ENCODE measurements at regions not wholly inside any gene's neighbourhood (a gene's known extent, or its start where the extent isn't known, plus 50 kb on each side); places are given as distances from the start of the nearest gene placed in this dataset.

- Histone ChIP-seq H3K4me3 (no peak overlapping the region), H2AFZ (no peak overlapping the region), H3K9me2 (ENCODE audit: insufficient read depth) (no peaks in the 10 kb centered on the region), H3K36me3 (ENCODE audit: low read depth) (no peaks in the 10 kb centered on the region), H4K20me1 (ENCODE audit: insufficient read depth) (no peaks in the 10 kb centered on the region), H3K79me2 (ENCODE audit: insufficient read depth) (no peaks in the 10 kb centered on the region), H3K27me3 (replicated peaks; ENCODE audit: insufficient read depth) (peaks cover 21% of the 10 kb centered on the region), H3K27ac (no peak overlapping the region), H3K4me1 (ENCODE audit: insufficient read depth) (no peaks in the 10 kb centered on the region), H3K9me3 (ENCODE audit: low read depth) (no peaks in the 10 kb centered on the region), H3K9ac (no peak overlapping the region), H3K4me2 (ENCODE audit: unreplicated experiment) (no peak overlapping the region), H3F3A (ENCODE audit: insufficient read depth) (no peaks in the 10 kb centered on the region)
- no peak for TF ChIP-seq EZH2phosphoT487 (IDR thresholded peaks at IDR 0.05; ENCODE audit: insufficient read depth, low read depth)
- TF ChIP-seq EZH2 (IDR thresholded peaks at IDR 0.05; ENCODE audit: insufficient read depth, poor library complexity, severe bottlenecking): no peak
- 50 to 53% methylated on average over 6 of the region's 6 CpGs for WGBS, 2 experiments (ENCODE audit: low coverage in 1 of 2, low lambda C conversion rate in 2 of 2, missing lambda C conversion rate in 2 of 2)
- no peak for DNase-seq
- in situ Hi-C loops (cut with MboI): no loop called here
Observed at GRCh38 chr2:88281302-88282217, 111.4 kb downstream of the THNSL2 start.

GRCh38 chr2:88269836-88270235 is 99.7 kb downstream of the THNSL2 start:
- no peaks in the 10 kb centered on the region for H3K36me3 ChIP-seq (ENCODE audit: low read depth)
- no peak overlapping the region for H3K9ac ChIP-seq
- in situ Hi-C loops (cut with MboI): no loop called here
- H2AFZ ChIP-seq: no peak overlapping the region
- no peaks in the 10 kb centered on the region for H4K20me1 ChIP-seq (ENCODE audit: insufficient read depth)
- H3K9me2 ChIP-seq (ENCODE audit: insufficient read depth): no peaks in the 10 kb centered on the region
- H3F3A ChIP-seq (ENCODE audit: insufficient read depth): no peaks in the 10 kb centered on the region
- H3K4me2 ChIP-seq (ENCODE audit: unreplicated experiment): no peak overlapping the region
- no peak for DNase-seq
- 0 out of 2 replicates have a peak, but pooled peaks cover 5% of the 10 kb centered on the region for H3K4me1 ChIP-seq (ENCODE audit: insufficient read depth)
- TF ChIP-seq EZH2 (IDR thresholded peaks at IDR 0.05; ENCODE audit: insufficient read depth, poor library complexity, severe bottlenecking): no peak
- TF ChIP-seq EZH2phosphoT487 (IDR thresholded peaks at IDR 0.05; ENCODE audit: insufficient read depth, low read depth): no peak
- H3K4me3 ChIP-seq: no peak overlapping the region
- H3K27ac ChIP-seq: no peak overlapping the region
- WGBS, 2 experiments (ENCODE audit: low coverage in 1 of 2, low lambda C conversion rate in 2 of 2, missing lambda C conversion rate in 2 of 2): 43 to 51% methylated on average over 5 of the region's 5 CpGs
- no peaks in the 10 kb centered on the region for H3K27me3 ChIP-seq (replicated peaks; ENCODE audit: insufficient read depth)
- no peaks in the 10 kb centered on the region for H3K79me2 ChIP-seq (ENCODE audit: insufficient read depth)
- H3K9me3 ChIP-seq (ENCODE audit: low read depth): no peaks in the 10 kb centered on the region

- no peaks in the 10 kb centered on the region for H3K9me2 ChIP-seq (ENCODE audit: insufficient read depth)
- no peaks in the 10 kb centered on the region; the same call in 1 of the 2 replicates for H3K27me3 ChIP-seq (replicated peaks; ENCODE audit: insufficient read depth)
- peak; percentile 57 for DNase-seq
- in situ Hi-C loops (cut with MboI): no loop called here
- no peak overlapping the region for H3K4me3 ChIP-seq
- H3F3A ChIP-seq (ENCODE audit: insufficient read depth): no peaks in the 10 kb centered on the region
- no peak overlapping the region for H2AFZ ChIP-seq
- no peak for TF ChIP-seq EZH2 (IDR thresholded peaks at IDR 0.05; ENCODE audit: insufficient read depth, poor library complexity, severe bottlenecking)
- TF ChIP-seq EZH2phosphoT487 (IDR thresholded peaks at IDR 0.05; ENCODE audit: insufficient read depth, low read depth): no peak
- 0 out of 2 replicates have a peak, but pooled peaks cover 5% of the 10 kb centered on the region for H3K4me1 ChIP-seq (ENCODE audit: insufficient read depth)
- H3K4me2 ChIP-seq (ENCODE audit: unreplicated experiment): peak overlapping the region; percentile 11
- no peaks in the 10 kb centered on the region for H3K9me3 ChIP-seq (ENCODE audit: low read depth)
- no peaks in the 10 kb centered on the region for H3K79me2 ChIP-seq (ENCODE audit: insufficient read depth)
- H3K36me3 ChIP-seq (ENCODE audit: low read depth): no peaks in the 10 kb centered on the region
- 8 to 10% methylated on average over 8 of the region's 8 CpGs for WGBS, 2 experiments (ENCODE audit: low coverage in 1 of 2, low lambda C conversion rate in 2 of 2, missing lambda C conversion rate in 2 of 2)
- no peak overlapping the region for H3K27ac ChIP-seq
- H3K9ac ChIP-seq: no peak overlapping the region
- no peaks in the 10 kb centered on the region for H4K20me1 ChIP-seq (ENCODE audit: insufficient read depth)
Observed at GRCh38 chr2:88265352-88266303, 95.5 kb downstream of the THNSL2 start.

DNA sequence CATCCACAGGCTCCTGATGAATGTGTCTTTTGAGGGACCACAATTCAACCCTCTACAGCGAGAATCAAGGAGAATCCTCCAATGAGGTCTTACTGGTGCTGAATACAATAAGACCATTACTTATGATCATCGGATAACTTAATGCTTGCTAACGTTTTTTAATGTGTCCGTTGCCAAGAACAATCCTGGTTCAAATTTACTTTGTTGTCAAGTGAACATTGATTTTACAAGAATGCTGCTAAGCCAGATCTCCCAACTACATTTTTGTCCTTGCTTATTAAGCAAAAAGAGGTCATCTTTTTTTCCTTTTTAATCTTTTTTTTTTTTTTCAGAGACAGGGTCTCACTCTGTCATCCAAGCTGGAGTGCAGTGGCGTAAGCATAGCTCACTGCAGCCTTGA is 93.7 kb downstream of the THNSL2 start:
- Histone ChIP-seq H2AFZ (no peak overlapping the region), H3K27me3 (replicated peaks; ENCODE audit: insufficient read depth) (no peaks in the 10 kb centered on the region; the same call in 1 of the 2 replicates), H3K9me2 (ENCODE audit: insufficient read depth) (no peaks in the 10 kb centered on the region), H3K36me3 (ENCODE audit: low read depth) (no peaks in the 10 kb centered on the region), H3K27ac (no peak overlapping the region), H3K4me1 (ENCODE audit: insufficient read depth) (0 out of 2 replicates have a peak, but pooled peaks cover 5% of the 10 kb centered on the region), H3F3A (ENCODE audit: insufficient read depth) (no peaks in the 10 kb centered on the region), H3K79me2 (ENCODE audit: insufficient read depth) (no peaks in the 10 kb centered on the region), H3K4me3 (no peak overlapping the region), H3K9ac (no peak overlapping the region), H4K20me1 (ENCODE audit: insufficient read depth) (no peaks in the 10 kb centered on the region), H3K9me3 (ENCODE audit: low read depth) (no peaks in the 10 kb centered on the region), H3K4me2 (ENCODE audit: unreplicated experiment) (no peak overlapping the region)
- no peak for TF ChIP-seq EZH2phosphoT487 (IDR thresholded peaks at IDR 0.05; ENCODE audit: insufficient read depth, low read depth)
- TF ChIP-seq EZH2 (IDR thresholded peaks at IDR 0.05; ENCODE audit: insufficient read depth, poor library complexity, severe bottlenecking): no peak
- WGBS, 2 experiments (ENCODE audit: low coverage in 1 of 2, low lambda C conversion rate in 2 of 2, missing lambda C conversion rate in 2 of 2): 63 to 64% methylated on average over 5 of the region's 5 CpGs
- in situ Hi-C loops (cut with MboI): no loop called here
- DNase-seq: no peak
